ENCODE measurements at regions not wholly inside any gene's neighbourhood (a gene's known extent, or its start where the extent isn't known, plus 50 kb on each side); places are given as distances from the start of the nearest gene placed in this dataset.
"Not testable (repeated sequence)": the region's sequence is repeated elsewhere in the genome, so short reads cannot be mapped to it uniquely, and the experiment has no call there.

DNA sequence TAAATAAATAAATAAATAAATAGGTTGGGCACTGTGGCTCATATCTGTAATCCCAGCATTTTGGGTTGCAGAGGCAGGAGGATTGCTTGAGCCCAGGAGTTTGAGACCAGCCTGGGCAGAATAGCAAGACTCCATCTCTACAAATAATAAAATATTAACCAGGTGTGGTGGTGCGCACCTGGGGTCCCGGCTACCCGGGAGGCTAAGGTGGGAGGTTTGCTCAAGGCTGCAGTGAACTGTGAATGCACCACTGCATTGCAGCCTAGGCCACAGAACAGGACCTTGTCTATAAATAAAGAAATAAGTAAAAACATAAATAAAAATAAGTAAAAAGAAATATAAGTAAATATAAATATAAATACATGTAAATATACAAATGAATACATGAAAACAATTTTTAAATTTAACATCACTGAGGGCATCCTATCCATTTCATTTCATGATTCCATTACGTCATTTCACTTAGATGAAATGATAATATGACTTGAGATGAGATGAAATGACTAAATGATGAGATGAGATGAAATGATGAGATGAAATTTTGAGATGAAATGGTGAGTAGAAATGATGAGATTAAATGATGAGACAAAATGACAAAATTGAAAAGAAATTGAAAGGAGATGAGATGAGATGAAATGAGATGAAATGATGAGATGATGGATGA lies 233.4 kb downstream of the GOLGA6L6 start:
- TF ChIP-seq POLR2A (IDR thresholded peaks at IDR 0.05): not testable (repeated sequence)
- TF ChIP-seq, protein P1, sequence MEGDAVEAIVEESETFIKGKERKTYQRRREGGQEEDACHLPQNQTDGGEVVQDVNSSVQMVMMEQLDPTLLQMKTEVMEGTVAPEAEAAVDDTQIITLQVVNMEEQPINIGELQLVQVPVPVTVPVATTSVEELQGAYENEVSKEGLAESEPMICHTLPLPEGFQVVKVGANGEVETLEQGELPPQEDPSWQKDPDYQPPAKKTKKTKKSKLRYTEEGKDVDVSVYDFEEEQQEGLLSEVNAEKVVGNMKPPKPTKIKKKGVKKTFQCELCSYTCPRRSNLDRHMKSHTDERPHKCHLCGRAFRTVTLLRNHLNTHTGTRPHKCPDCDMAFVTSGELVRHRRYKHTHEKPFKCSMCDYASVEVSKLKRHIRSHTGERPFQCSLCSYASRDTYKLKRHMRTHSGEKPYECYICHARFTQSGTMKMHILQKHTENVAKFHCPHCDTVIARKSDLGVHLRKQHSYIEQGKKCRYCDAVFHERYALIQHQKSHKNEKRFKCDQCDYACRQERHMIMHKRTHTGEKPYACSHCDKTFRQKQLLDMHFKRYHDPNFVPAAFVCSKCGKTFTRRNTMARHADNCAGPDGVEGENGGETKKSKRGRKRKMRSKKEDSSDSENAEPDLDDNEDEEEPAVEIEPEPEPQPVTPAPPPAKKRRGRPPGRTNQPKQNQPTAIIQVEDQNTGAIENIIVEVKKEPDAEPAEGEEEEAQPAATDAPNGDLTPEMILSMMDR (IDR thresholded peaks at IDR 0.05): not testable (repeated sequence)
